ENCODE measurements at regions not wholly inside any gene's neighbourhood (a gene's known extent, or its start where the extent isn't known, plus 50 kb on each side); places are given as distances from the start of the nearest gene placed in this dataset.

DNA sequence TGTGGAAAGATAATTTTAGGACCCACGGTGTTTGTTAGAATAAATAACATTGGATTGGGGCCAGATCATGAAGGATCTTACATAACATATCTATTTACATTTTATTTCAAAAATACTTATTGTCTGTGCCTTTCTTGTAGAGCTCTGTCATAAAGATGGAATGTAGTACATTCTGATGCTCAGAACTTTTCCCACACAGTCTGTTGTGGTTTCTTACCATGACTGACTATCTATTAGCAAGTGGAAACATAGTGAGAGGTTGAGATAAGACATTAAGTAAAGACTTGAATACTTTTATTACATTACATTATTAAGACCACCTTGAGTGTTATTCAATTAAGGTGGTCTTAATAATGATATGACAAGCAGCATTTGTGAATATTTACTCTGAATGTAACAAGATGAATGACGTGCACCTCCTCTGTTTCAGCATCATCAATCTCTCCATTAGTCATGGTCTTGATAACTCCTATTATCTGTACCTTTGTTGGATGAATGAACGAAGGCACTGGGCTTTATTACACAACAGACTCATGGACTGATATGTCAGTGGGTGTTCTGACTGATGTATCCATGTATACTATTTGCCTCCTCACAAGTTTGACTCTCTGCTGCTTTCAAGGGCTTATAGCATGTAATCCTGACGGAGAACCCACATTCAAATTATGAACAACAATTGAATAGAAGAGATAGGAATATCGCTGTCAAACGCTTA lies 883.0 kb upstream of the FLRT2 start:
- no peak overlapping the region for H3K27ac ChIP-seq (ENCODE audit: low read length, poor library complexity, severe bottlenecking)
- H2BK15ac ChIP-seq (ENCODE audit: low read depth, poor library complexity, severe bottlenecking): no peak overlapping the region
- no peaks in the 10 kb centered on the region for H3K27me3 ChIP-seq (ENCODE audit: control insufficient read depth in 1 of 2, insufficient read depth in 1 of 2, low read length in 2 of 2)
- no peak overlapping the region for H3K4me3 ChIP-seq (ENCODE audit: insufficient read depth in 1 of 2, low read depth in 1 of 2, low read length in 2 of 2)
- peak; percentile 50 for DNase-seq
- no peak overlapping the region for H3K18ac ChIP-seq (ENCODE audit: low read depth in 1 of 2, low read length in 2 of 2)
- no peak overlapping the region for H3K4me2 ChIP-seq (ENCODE audit: low read length, poor library complexity, severe bottlenecking)
- H3K4me1 ChIP-seq (ENCODE audit: control insufficient read depth, insufficient read depth, low read depth, low read length): no peaks in the 10 kb centered on the region
- no peaks in the 10 kb centered on the region for H3K79me1 ChIP-seq (replicated peaks; ENCODE audit: low read length, poor library complexity, severe bottlenecking)
- WGBS: 80% methylated on average over 2 of the region's 6 CpGs
- peaks cover 4% of the 10 kb centered on the region for H3K9me3 ChIP-seq (ENCODE audit: control insufficient read depth, low read length)
- H3K23ac ChIP-seq (ENCODE audit: low read length in 2 of 2): no peak overlapping the region
- no peak overlapping the region for H2BK12ac ChIP-seq (ENCODE audit: low read length in 2 of 2)
- H3K14ac ChIP-seq (ENCODE audit: low read length in 2 of 2): no peak overlapping the region
- no peak overlapping the region for H2AFZ ChIP-seq (ENCODE audit: low read depth, low read length)
- no peak overlapping the region for H4K8ac ChIP-seq (ENCODE audit: low read length)
- no peak overlapping the region for H2AK5ac ChIP-seq (ENCODE audit: low read length, severe bottlenecking)
- H3K9ac ChIP-seq (ENCODE audit: low read length): no peak overlapping the region
- no peak overlapping the region for H2BK5ac ChIP-seq (ENCODE audit: low read depth, low read length, poor library complexity, severe bottlenecking)
- no peak overlapping the region for H3K4ac ChIP-seq (ENCODE audit: low read depth in 1 of 2, low read length in 2 of 2)
- H2BK120ac ChIP-seq (ENCODE audit: low read depth, low read length): no peak overlapping the region
- H4K91ac ChIP-seq (ENCODE audit: low read length): no peak overlapping the region
- H3K36me3 ChIP-seq (ENCODE audit: control insufficient read depth in 1 of 2, insufficient read depth in 2 of 2, low read depth in 1 of 2, low read length in 2 of 2): no peaks in the 10 kb centered on the region

DNA sequence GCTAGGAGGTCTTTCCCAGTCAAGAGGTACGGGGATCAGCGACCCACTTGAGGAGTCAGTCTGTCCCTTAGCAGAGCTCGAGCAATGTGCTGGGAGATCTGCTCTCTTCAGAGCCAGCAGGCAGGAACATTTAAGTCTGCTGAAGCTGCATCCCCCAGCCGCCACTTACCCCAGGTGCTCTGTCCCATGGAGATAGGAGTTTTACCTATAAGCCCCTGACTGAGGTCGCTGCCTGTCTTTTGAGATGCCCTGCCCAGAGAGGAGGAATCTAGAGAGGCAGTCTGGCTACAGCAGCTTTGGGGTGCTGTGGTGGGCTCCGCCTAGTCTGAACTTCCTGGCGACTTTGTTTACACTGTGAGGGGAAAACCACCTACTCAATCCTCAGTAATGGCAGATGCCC lies 874.9 kb upstream of the FLRT2 start:
- Histone ChIP-seq H3K36me3 (ENCODE audit: control insufficient read depth in 1 of 2, insufficient read depth in 2 of 2, low read depth in 1 of 2, low read length in 2 of 2) (no peaks in the 10 kb centered on the region), H3K14ac (ENCODE audit: low read length in 2 of 2) (no peak overlapping the region), H3K27ac (ENCODE audit: low read length, poor library complexity, severe bottlenecking) (no peak overlapping the region), H2AFZ (ENCODE audit: low read depth, low read length) (no peak overlapping the region), H3K18ac (ENCODE audit: low read depth in 1 of 2, low read length in 2 of 2) (no peak overlapping the region), H3K4ac (ENCODE audit: low read depth in 1 of 2, low read length in 2 of 2) (no peak overlapping the region), H3K27me3 (ENCODE audit: control insufficient read depth in 1 of 2, insufficient read depth in 1 of 2, low read length in 2 of 2) (no peaks in the 10 kb centered on the region), H3K4me3 (ENCODE audit: insufficient read depth in 1 of 2, low read depth in 1 of 2, low read length in 2 of 2) (no peak overlapping the region), H2BK120ac (ENCODE audit: low read depth, low read length) (no peak overlapping the region), H2BK5ac (ENCODE audit: low read depth, low read length, poor library complexity, severe bottlenecking) (no peak overlapping the region), H3K23ac (ENCODE audit: low read length in 2 of 2) (no peak overlapping the region), H2BK12ac (ENCODE audit: low read length in 2 of 2) (no peak overlapping the region), H3K79me1 (replicated peaks; ENCODE audit: low read length, poor library complexity, severe bottlenecking) (no peaks in the 10 kb centered on the region), H2AK5ac (ENCODE audit: low read length, severe bottlenecking) (no peak overlapping the region), H3K4me2 (ENCODE audit: low read length, poor library complexity, severe bottlenecking) (no peak overlapping the region), H2BK15ac (ENCODE audit: low read depth, poor library complexity, severe bottlenecking) (no peak overlapping the region), H4K91ac (ENCODE audit: low read length) (no peak overlapping the region), H3K9ac (ENCODE audit: low read length) (no peak overlapping the region), H3K9me3 (ENCODE audit: control insufficient read depth, low read length) (peaks cover 10% of the 10 kb centered on the region), H3K4me1 (ENCODE audit: control insufficient read depth, insufficient read depth, low read depth, low read length) (no peaks in the 10 kb centered on the region), H4K8ac (ENCODE audit: low read length) (no peak overlapping the region)
- DNase-seq: no peak
- 84% methylated on average over 7 of the region's 7 CpGs for WGBS

DNA sequence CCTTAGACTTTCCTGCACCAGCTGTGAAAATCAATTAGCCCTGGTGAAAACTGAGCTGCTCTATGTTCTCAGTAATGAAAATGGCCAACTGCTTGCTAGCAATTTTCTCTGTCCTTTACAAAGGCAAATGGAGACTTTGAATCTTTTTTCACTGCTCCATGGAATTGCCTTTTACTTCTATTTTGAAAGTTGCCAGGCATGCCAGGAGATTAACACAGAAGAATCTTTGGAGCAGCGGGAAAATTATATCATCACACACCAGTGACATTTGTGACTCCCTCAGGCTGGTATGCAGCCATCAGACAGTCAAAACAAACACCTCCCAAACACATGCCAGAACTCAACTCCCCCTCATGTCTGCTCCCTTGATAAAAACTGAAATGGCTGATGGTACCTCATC lies 872.0 kb upstream of the FLRT2 start:
- H3K18ac ChIP-seq (ENCODE audit: low read depth in 1 of 2, low read length in 2 of 2): no peak overlapping the region

DNA sequence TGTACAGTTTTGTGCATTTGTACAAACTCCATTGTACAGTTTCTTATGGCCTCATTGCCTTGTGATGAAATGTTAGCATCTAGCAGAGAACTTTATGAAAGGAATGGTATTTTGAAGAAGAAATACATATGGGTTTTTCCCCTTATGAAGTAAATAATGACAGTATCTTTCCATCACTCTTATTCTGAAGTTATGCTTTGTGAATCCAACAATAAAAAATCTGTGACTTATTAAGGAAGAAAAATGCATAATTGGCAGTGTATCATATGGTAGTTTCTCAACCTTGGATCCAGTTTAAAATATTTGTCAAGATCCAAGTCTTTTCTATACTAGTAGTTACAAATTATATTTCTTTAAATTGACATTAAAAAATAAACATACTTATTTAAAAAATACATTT lies 859.1 kb upstream of the FLRT2 start:
- H2BK12ac ChIP-seq (ENCODE audit: low read length in 2 of 2): no peak overlapping the region
- peaks cover 5% of the 10 kb centered on the region for H3K9me3 ChIP-seq (ENCODE audit: control insufficient read depth, low read length)
- no peak overlapping the region for H3K14ac ChIP-seq (ENCODE audit: low read length in 2 of 2)
- H4K91ac ChIP-seq (ENCODE audit: low read length): no peak overlapping the region
- H3K4me2 ChIP-seq (ENCODE audit: low read length, poor library complexity, severe bottlenecking): no peak overlapping the region
- no peaks in the 10 kb centered on the region for H3K79me1 ChIP-seq (replicated peaks; ENCODE audit: low read length, poor library complexity, severe bottlenecking)
- no peak overlapping the region for H4K8ac ChIP-seq (ENCODE audit: low read length)
- no peak overlapping the region for H2BK5ac ChIP-seq (ENCODE audit: low read depth, low read length, poor library complexity, severe bottlenecking)
- H3K27ac ChIP-seq (ENCODE audit: low read length, poor library complexity, severe bottlenecking): no peak overlapping the region
- no peak overlapping the region for H3K18ac ChIP-seq (ENCODE audit: low read depth in 1 of 2, low read length in 2 of 2)
- H3K23ac ChIP-seq (ENCODE audit: low read length in 2 of 2): no peak overlapping the region
- H3K4me1 ChIP-seq (ENCODE audit: control insufficient read depth, insufficient read depth, low read depth, low read length): no peaks in the 10 kb centered on the region
- H3K4me3 ChIP-seq (ENCODE audit: insufficient read depth in 1 of 2, low read depth in 1 of 2, low read length in 2 of 2): no peak overlapping the region
- H3K27me3 ChIP-seq (ENCODE audit: control insufficient read depth in 1 of 2, insufficient read depth in 1 of 2, low read length in 2 of 2): no peaks in the 10 kb centered on the region
- no peak for DNase-seq
- no peak overlapping the region for H3K4ac ChIP-seq (ENCODE audit: low read depth in 1 of 2, low read length in 2 of 2)
- no peak overlapping the region for H2BK120ac ChIP-seq (ENCODE audit: low read depth, low read length)
- H2AK5ac ChIP-seq (ENCODE audit: low read length, severe bottlenecking): no peak overlapping the region
- H3K9ac ChIP-seq (ENCODE audit: low read length): no peak overlapping the region
- no peak overlapping the region for H2AFZ ChIP-seq (ENCODE audit: low read depth, low read length)
- no peak overlapping the region for H2BK15ac ChIP-seq (ENCODE audit: low read depth, poor library complexity, severe bottlenecking)
- H3K36me3 ChIP-seq (ENCODE audit: control insufficient read depth in 1 of 2, insufficient read depth in 2 of 2, low read depth in 1 of 2, low read length in 2 of 2): no peaks in the 10 kb centered on the region

More for the DNA sequence above, 872.0 kb upstream of the FLRT2 start:
- Histone ChIP-seq H3K27ac (ENCODE audit: low read length, poor library complexity, severe bottlenecking) (no peak overlapping the region), H3K36me3 (ENCODE audit: control insufficient read depth in 1 of 2, insufficient read depth in 2 of 2, low read depth in 1 of 2, low read length in 2 of 2) (no peaks in the 10 kb centered on the region), H2BK12ac (ENCODE audit: low read length in 2 of 2) (no peak overlapping the region), H2BK5ac (ENCODE audit: low read depth, low read length, poor library complexity, severe bottlenecking) (no peak overlapping the region), H3K4ac (ENCODE audit: low read depth in 1 of 2, low read length in 2 of 2) (no peak overlapping the region), H3K14ac (ENCODE audit: low read length in 2 of 2) (no peak overlapping the region), H3K79me1 (replicated peaks; ENCODE audit: low read length, poor library complexity, severe bottlenecking) (no peaks in the 10 kb centered on the region), H3K9ac (ENCODE audit: low read length) (no peak overlapping the region), H3K27me3 (ENCODE audit: control insufficient read depth in 1 of 2, insufficient read depth in 1 of 2, low read length in 2 of 2) (no peaks in the 10 kb centered on the region), H3K4me1 (ENCODE audit: control insufficient read depth, insufficient read depth, low read depth, low read length) (no peaks in the 10 kb centered on the region), H2AFZ (ENCODE audit: low read depth, low read length) (no peak overlapping the region), H2AK5ac (ENCODE audit: low read length, severe bottlenecking) (no peak overlapping the region), H4K8ac (ENCODE audit: low read length) (no peak overlapping the region), H2BK120ac (ENCODE audit: low read depth, low read length) (no peak overlapping the region), H2BK15ac (ENCODE audit: low read depth, poor library complexity, severe bottlenecking) (no peak overlapping the region), H3K4me2 (ENCODE audit: low read length, poor library complexity, severe bottlenecking) (no peak overlapping the region), H3K9me3 (ENCODE audit: control insufficient read depth, low read length) (peaks cover 5% of the 10 kb centered on the region), H3K4me3 (ENCODE audit: insufficient read depth in 1 of 2, low read depth in 1 of 2, low read length in 2 of 2) (no peak overlapping the region), H3K23ac (ENCODE audit: low read length in 2 of 2) (no peak overlapping the region), H4K91ac (ENCODE audit: low read length) (no peak overlapping the region)
- WGBS: 64% methylated on average over 1 of the region's 1 CpG
- DNase-seq: no peak
